CD8-positive, alpha-beta memory T cell (primary cell): ENCODE measurements at regions not wholly inside any gene's neighbourhood (a gene's known extent, or its start where the extent isn't known, plus 50 kb on each side); places are given as distances from the start of the nearest gene placed in this dataset.

Source experiments
- CTCF ChIA-PET: fragments of 350-600 bp; sonication (Branson Sonifier 250); formaldehyde crosslinking; loops from one replicate; lab custom pipeline; 2021; ENCODE audit warnings: antibody characterized with exemption; lab: Charles Lee
- POLR2A ChIA-PET: fragments of 350-600 bp; sonication (Branson Sonifier 250); formaldehyde crosslinking; loops from one replicate; lab custom pipeline; 2021; ENCODE audit warnings: antibody characterized with exemption; lab: Charles Lee
- DNase-seq, 5 donors: peaks; one replicate each; pipeline versions ENCODE4 v3.0.0 to v3.0.0-alpha.2; 2020 to 2022; ENCODE audit warnings: mixed read lengths in 1 of 5
- H3K27ac ChIP-seq: one replicate; pipeline ENCODE4 v1.7.0; 2013; ENCODE audit warnings: low read depth, mild to moderate bottlenecking, low read length, moderate library complexity
- H3K27me3 ChIP-seq: 2 replicates; pipeline ENCODE4 v1.7.0; 2013; ENCODE audit warnings: low read length, mild to moderate bottlenecking; ENCODE audit not compliant: insufficient read depth, poor library complexity, severe bottlenecking
- H3K36me3 ChIP-seq: 2 replicates; pipeline ENCODE4 v1.7.0; 2013; ENCODE audit warnings: mild to moderate bottlenecking, low read length, moderate library complexity; ENCODE audit not compliant: insufficient read depth
- H3K4me1 ChIP-seq: 2 replicates; pipeline ENCODE4 v1.7.0; 2013; ENCODE audit warnings: mild to moderate bottlenecking, low read length, moderate library complexity; ENCODE audit not compliant: insufficient read depth
- H3K4me3 ChIP-seq: 2 replicates; pipeline ENCODE4 v1.7.0; 2013; ENCODE audit warnings: mild to moderate bottlenecking, low read length
- H3K9me3 ChIP-seq: 2 replicates; pipeline ENCODE4 v1.7.0; 2013; ENCODE audit warnings: mild to moderate bottlenecking, low read length
- H3K27ac Mint-ChIP-seq, 8 donors: one replicate each; pipeline ENCODE4 v1.8.0; 2020 to 2021; ENCODE audit warnings: mixed read lengths in 8 of 8, mild to moderate bottlenecking in 6 of 8, inconsistent platforms in 3 of 8, moderate library complexity in 3 of 8
- H3K27me3 Mint-ChIP-seq, 2 donors: one replicate each; pipeline ENCODE4 v1.8.0; 2020 to 2021; ENCODE audit warnings: mixed read lengths in 2 of 2, mild to moderate bottlenecking in 1 of 2, moderate library complexity in 1 of 2
- H3K36me3 Mint-ChIP-seq, 3 donors: one replicate each; pipeline ENCODE4 v1.8.0; 2020 to 2021; ENCODE audit warnings: mixed read lengths in 3 of 3, inconsistent platforms in 1 of 3, mild to moderate bottlenecking in 1 of 3
- H3K4me1 Mint-ChIP-seq, 3 donors: one replicate each; pipeline ENCODE4 v1.8.0; 2020 to 2021; ENCODE audit warnings: mixed read lengths in 3 of 3, inconsistent platforms in 1 of 3, mild to moderate bottlenecking in 1 of 3
- H3K4me3 Mint-ChIP-seq, 7 donors: one replicate each; pipeline ENCODE4 v1.8.0; 2020 to 2021; ENCODE audit warnings: mixed read lengths in 7 of 7, mild to moderate bottlenecking in 6 of 7, moderate library complexity in 4 of 7, inconsistent platforms in 2 of 7
- H3K9me3 Mint-ChIP-seq, 5 donors: one replicate each; pipeline ENCODE4 v1.8.0; 2020 to 2022; ENCODE audit warnings: mixed read lengths in 5 of 5, mild to moderate bottlenecking in 3 of 5, moderate library complexity in 2 of 5, inconsistent platforms in 1 of 5

DNA sequence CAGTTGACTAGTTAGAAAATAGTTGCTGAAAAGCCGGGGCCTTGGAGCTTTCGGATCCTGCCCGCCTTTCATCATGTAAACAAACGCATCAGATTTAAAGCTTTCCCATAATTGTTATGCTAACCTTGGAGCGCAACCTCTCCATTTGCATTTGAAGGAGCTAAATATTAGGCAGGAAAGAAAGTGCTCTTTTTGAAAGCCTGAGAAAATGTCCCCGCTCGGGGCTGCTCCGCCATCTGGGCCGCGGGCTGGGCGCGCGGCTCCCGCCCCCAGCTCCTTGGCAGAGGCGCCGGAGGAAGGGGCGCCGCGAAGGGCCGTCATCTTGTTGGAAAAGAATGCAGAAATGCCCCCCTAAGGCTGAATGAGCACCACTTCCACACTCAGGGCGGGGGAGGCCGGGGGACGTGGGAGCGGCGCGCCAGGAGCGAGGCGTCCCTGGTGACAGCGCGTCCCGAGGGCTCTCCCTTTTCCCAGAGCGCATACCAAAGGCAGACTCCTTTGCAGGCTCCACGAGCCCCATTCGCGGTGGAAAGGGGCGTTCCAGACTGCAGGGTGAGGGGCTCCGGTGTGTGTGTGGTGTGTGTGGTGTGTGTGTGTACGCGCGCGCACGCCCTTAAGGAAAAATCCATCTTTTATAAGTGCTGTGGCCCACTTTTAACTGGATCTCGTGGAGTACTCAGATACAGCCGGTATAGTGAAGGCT, 145.6 kb upstream of the ID4 start:
- no peak overlapping the region for H3K4me3 ChIP-seq
- H3K4me1 ChIP-seq = no peaks in the 10 kb centered on the region
- peaks cover 2 to 8% (median 4%) of the 10 kb centered on the region in 5 donors for H3K9me3 Mint-ChIP-seq
- POLR2A ChIA-PET = no interaction called here
- no peak overlapping the region for H3K4me3 Mint-ChIP-seq
- CTCF ChIA-PET = no interaction called here
- DNase-seq = no peak
- H3K27me3 Mint-ChIP-seq = peaks cover 0 to 6% of the 10 kb centered on the region in 2 donors
- H3K36me3 ChIP-seq = no peaks in the 10 kb centered on the region
- no peaks in the 10 kb centered on the region for H3K9me3 ChIP-seq
- no peaks in the 10 kb centered on the region for H3K36me3 Mint-ChIP-seq
- no peak overlapping the region for H3K27ac Mint-ChIP-seq
- no peaks in the 10 kb centered on the region for H3K4me1 Mint-ChIP-seq
- H3K27me3 ChIP-seq = no peaks in the 10 kb centered on the region
- no peak overlapping the region for H3K27ac ChIP-seq

DNA sequence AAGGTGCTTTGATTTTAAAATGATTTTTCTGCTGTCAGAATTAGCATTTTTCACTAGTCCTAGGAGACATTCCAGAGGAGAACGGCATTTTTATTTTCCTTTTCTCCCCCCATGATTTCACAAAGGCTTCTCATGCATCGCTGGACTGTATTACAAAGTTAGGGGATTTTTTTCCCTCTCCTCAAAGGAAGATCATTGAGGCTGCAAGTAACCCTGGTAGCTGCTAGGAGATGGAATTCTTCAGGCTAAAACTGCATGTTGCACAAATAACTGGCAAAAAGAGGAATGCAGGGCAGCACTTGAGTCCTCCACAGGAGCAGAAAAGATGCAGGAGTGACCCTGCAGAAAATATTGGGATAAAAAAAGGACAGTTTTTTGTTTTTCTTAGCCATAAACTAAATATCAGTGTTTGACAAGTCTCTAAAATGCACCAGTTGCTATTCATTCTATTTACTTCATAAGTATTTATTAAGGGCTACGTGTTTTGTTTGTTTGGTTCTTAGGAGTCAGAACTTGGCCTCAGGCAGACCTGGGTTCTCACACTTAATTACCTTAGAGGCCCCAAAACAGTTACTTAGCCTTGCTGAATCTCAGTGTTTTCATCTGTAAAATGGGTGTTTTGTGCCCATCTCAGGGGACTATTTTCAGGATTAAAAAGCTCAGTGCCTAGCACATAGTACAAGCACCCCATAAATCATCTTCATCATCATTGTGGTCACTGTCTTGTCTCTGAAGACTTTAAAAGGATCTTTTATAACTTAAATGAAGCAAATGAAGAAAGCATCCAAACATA, 144.5 kb upstream of the ID4 start:
- ChIA-PET CTCF (no interaction called here), POLR2A (no interaction called here)
- Mint-ChIP-seq H3K9me3 (peaks cover 2 to 8% (median 4%) of the 10 kb centered on the region in 5 donors), H3K27ac (no peak overlapping the region), H3K4me3 (no peak overlapping the region), H3K27me3 (peaks cover 0 to 6% of the 10 kb centered on the region in 2 donors), H3K4me1 (no peaks in the 10 kb centered on the region), H3K36me3 (no peaks in the 10 kb centered on the region)
- no peak for DNase-seq
- H3K4me3 ChIP-seq = no peak overlapping the region
- no peaks in the 10 kb centered on the region for H3K36me3 ChIP-seq
- H3K4me1 ChIP-seq = no peaks in the 10 kb centered on the region
- H3K27me3 ChIP-seq = no peaks in the 10 kb centered on the region
- no peak overlapping the region for H3K27ac ChIP-seq
- no peaks in the 10 kb centered on the region for H3K9me3 ChIP-seq

DNA sequence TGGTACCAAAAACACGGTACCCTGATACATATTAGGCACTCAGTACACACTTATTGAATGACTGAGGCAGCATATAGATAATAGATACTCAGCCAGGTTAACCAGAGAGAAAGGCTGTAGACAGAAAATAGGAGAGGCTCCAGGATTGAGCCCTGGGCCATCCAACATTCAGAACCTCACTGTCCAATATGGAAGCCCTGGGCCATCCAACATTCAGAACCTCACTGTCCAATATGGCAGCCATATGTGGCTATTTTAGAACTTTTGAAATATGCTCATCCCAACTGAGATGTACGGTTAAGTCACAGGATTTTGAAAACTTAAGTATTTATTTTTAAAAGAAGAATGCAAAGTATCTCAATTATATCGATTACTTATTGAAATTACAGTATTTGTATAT, 142.5 kb upstream of the ID4 start:
- Mint-ChIP-seq H3K36me3 (no peaks in the 10 kb centered on the region), H3K27me3 (peaks cover 0 to 5% of the 10 kb centered on the region in 2 donors)

DNA sequence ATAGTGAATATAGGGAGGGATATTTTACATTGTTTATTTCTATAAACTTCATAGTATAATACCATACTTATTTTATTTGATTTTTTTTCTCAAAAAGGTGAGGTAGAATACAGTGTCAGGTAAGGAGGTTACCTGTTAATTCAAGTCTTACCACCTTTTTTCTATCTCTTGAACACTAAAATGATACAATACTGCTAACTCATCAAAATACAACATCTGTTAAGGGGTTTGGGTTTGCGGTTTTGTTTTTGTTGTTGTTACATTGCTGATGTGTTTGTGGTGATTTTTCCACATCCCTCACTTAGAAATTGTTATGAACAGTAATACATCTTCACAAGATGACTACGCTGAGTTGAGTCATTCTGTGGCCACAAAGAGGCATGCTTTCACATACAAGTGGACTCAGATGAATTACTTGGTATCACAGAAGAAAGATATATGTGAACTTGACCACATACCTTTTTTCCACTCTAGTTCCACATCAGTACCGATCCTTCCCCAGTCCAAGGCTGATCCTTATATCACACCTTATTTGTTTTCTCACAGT, 139.4 kb upstream of the ID4 start:
- peaks cover 0 to 9% (median 6%) of the 10 kb centered on the region in 5 donors for H3K9me3 Mint-ChIP-seq
- DNase-seq = no peak
- no peaks in the 10 kb centered on the region for H3K9me3 ChIP-seq
- H3K36me3 Mint-ChIP-seq = no peaks in the 10 kb centered on the region
- H3K27me3 ChIP-seq = no peaks in the 10 kb centered on the region
- H3K27ac ChIP-seq = no peak overlapping the region
- ChIA-PET POLR2A (no interaction called here), CTCF (no interaction called here)
- no peak overlapping the region for H3K4me3 Mint-ChIP-seq
- H3K4me3 ChIP-seq = no peak overlapping the region
- no peaks in the 10 kb centered on the region for H3K36me3 ChIP-seq
- H3K4me1 Mint-ChIP-seq = no peaks in the 10 kb centered on the region
- H3K27ac Mint-ChIP-seq = no peak overlapping the region
- H3K4me1 ChIP-seq = no peaks in the 10 kb centered on the region
- no peaks in the 10 kb centered on the region for H3K27me3 Mint-ChIP-seq

More for the DNA sequence above, 142.5 kb upstream of the ID4 start:
- H3K4me1 ChIP-seq = no peaks in the 10 kb centered on the region
- no peaks in the 10 kb centered on the region for H3K9me3 ChIP-seq
- H3K4me3 ChIP-seq = no peak overlapping the region
- Mint-ChIP-seq H3K27ac (no peak overlapping the region), H3K9me3 (peaks cover 0 to 11% (median 8%) of the 10 kb centered on the region in 5 donors), H3K4me3 (no peak overlapping the region), H3K4me1 (no peaks in the 10 kb centered on the region)
- no peaks in the 10 kb centered on the region for H3K36me3 ChIP-seq
- H3K27ac ChIP-seq = no peak overlapping the region
- POLR2A ChIA-PET = no interaction called here
- no peak for DNase-seq
- CTCF ChIA-PET = no interaction called here
- no peaks in the 10 kb centered on the region for H3K27me3 ChIP-seq

DNA sequence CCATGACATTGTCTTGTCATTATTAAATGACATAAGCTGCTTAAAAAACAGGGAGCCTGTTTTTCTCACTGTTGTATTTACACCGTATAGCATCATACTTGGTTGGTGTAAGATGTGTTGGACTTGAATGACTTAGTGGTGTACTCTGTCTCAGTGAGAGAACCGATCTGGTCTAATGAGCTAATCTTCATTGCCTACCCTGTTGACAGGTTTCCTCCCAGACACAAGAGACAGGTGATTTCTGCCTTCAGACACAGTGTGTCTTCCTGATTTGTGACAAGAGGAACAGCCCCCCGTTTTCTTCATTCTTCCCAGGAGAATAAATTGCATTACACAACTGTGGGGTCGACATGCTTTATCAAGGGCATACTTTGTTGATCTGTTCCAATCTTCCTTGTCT, 137.2 kb upstream of the ID4 start:
- DNase-seq = no peak
- no peak overlapping the region for H3K4me3 Mint-ChIP-seq
- H3K27me3 Mint-ChIP-seq = peaks cover 0 to 1% of the 10 kb centered on the region in 2 donors
- CTCF ChIA-PET = no interaction called here
- peaks cover 0 to 8% (median 4%) of the 10 kb centered on the region in 5 donors for H3K9me3 Mint-ChIP-seq
- POLR2A ChIA-PET = no interaction called here
- no peaks in the 10 kb centered on the region for H3K36me3 ChIP-seq
- no peak overlapping the region for H3K27ac Mint-ChIP-seq
- no peaks in the 10 kb centered on the region for H3K4me1 ChIP-seq
- H3K27me3 ChIP-seq = no peaks in the 10 kb centered on the region
- H3K9me3 ChIP-seq = no peaks in the 10 kb centered on the region
- H3K4me1 Mint-ChIP-seq = no peaks in the 10 kb centered on the region
- no peak overlapping the region for H3K27ac ChIP-seq
- H3K36me3 Mint-ChIP-seq = no peaks in the 10 kb centered on the region
- H3K4me3 ChIP-seq = no peak overlapping the region

DNA sequence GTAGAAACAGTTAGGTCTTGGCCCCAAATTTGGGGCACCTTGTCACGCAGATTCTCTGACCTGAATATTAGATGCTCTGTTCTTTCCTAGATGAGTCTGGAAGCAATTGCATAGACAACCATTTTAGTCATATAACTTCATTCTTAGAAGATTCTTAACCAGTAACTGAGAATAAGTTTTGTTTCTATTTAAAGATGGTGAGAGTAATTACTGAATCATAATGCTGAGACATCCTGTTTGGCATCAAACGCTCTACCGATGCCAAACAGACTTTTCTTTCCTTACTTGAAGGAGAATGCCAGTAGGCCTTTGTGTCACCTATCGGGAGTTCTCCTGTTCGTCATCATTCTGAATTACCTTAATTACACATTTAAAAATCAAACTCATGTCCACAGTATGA, 131.6 kb upstream of the ID4 start:
- Histone ChIP-seq H3K36me3 (no peaks in the 10 kb centered on the region), H3K4me1 (no peaks in the 10 kb centered on the region), H3K27ac (no peak overlapping the region), H3K9me3 (peaks cover 3% of the 10 kb centered on the region), H3K27me3 (no peaks in the 10 kb centered on the region), H3K4me3 (no peak overlapping the region)
- ChIA-PET CTCF (no interaction called here), POLR2A (no interaction called here)
- no peak for DNase-seq
- Mint-ChIP-seq H3K4me3 (no peak overlapping the region), H3K9me3 (peaks cover 0 to 4% (median 0%) of the 10 kb centered on the region in 5 donors), H3K27me3 (peaks cover 0 to 1% of the 10 kb centered on the region in 2 donors), H3K27ac (no peak overlapping the region), H3K36me3 (no peaks in the 10 kb centered on the region), H3K4me1 (no peaks in the 10 kb centered on the region)

DNA sequence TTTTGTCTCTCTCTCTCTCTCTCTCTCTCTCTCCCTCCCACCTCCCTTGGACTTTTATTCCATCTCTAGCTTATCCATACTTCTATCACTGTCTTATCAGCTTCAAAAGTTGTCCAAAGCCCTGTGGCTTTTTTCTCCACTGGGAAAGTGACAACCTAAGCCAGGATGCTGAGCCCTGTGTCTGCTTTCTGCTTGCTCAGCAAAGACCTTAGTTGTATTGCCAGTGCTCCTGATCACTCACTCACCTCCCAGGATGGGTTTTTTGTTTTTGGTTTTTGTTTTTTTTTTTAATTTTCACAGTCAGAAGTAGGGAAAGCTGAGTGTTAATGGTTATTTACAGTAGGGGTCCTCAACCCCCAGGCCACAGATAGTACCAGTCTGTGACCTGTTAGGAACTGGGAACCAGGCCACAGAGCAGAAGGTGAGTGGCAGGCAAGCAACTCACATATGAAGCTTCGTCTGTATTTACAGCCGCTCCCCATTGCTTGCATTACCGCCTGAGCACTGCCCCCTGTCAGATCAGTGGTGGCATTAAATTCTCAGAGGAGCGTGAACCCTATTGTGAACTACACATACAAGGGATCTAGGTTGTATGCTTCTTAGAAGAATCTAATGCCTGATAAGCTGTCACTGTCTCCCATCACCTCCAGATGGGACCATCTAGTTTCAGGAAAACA, 125.0 kb upstream of the ID4 start:
- H3K27ac Mint-ChIP-seq = no peak overlapping the region
- Histone ChIP-seq H3K27ac (no peak overlapping the region), H3K4me3 (no peak overlapping the region), H3K27me3 (no peaks in the 10 kb centered on the region), H3K36me3 (no peaks in the 10 kb centered on the region), H3K4me1 (no peaks in the 10 kb centered on the region), H3K9me3 (no peaks in the 10 kb centered on the region)
- no peak for DNase-seq
- no peaks in the 10 kb centered on the region for H3K4me1 Mint-ChIP-seq
- ChIA-PET CTCF (no interaction called here), POLR2A (no interaction called here)
- no peaks in the 10 kb centered on the region for H3K9me3 Mint-ChIP-seq
- H3K27me3 Mint-ChIP-seq = no peaks in the 10 kb centered on the region
- H3K4me3 Mint-ChIP-seq = no peak overlapping the region
- no peaks in the 10 kb centered on the region for H3K36me3 Mint-ChIP-seq

DNA sequence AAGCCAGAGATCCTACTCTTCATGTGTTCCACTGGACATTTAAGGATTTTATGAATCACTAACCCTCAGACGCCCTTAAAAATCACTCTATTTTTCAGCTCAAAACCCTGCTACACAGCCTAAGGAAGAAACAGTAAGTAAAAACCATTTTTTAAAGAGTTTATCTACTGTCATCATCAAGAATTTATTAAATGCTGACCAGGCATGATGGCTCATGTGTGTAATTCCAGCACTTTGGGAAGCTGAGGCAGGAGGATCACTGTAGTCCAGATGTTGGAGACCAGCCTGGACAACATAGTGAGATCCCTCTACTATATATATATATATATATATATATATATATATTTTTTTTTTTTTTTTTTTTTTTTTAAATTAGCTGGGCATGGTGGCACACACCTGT, 124.2 kb upstream of the ID4 start:
- Histone ChIP-seq H3K4me1 (no peaks in the 10 kb centered on the region), H3K27me3 (no peaks in the 10 kb centered on the region), H3K36me3 (no peaks in the 10 kb centered on the region), H3K27ac (no peak overlapping the region), H3K9me3 (no peaks in the 10 kb centered on the region), H3K4me3 (no peak overlapping the region)
- Mint-ChIP-seq H3K27me3 (no peaks in the 10 kb centered on the region), H3K4me1 (no peaks in the 10 kb centered on the region), H3K4me3 (no peak overlapping the region), H3K36me3 (no peaks in the 10 kb centered on the region), H3K27ac (no peak overlapping the region), H3K9me3 (no peaks in the 10 kb centered on the region)
- CTCF ChIA-PET = no interaction called here
- POLR2A ChIA-PET = no interaction called here
- DNase-seq = no peak
